ENCODE measurements at regions not wholly inside any gene's neighbourhood (a gene's known extent, or its start where the extent isn't known, plus 50 kb on each side); places are given as distances from the start of the nearest gene placed in this dataset.
A peak's percentile ranks its signal among the peaks of the same experiment; 100 is the strongest.
"Not testable (repeated sequence)": the region's sequence is repeated elsewhere in the genome, so short reads cannot be mapped to it uniquely, and the experiment has no call there.

- no peak for DNase-seq (ENCODE audit: low spot score)
- FAIRE-seq: no peak
Observed at GRCh38 chr16:17757808-17758207, 287.0 kb upstream of the XYLT1 start.

GRCh38 chr16:17755158-17755557 is 284.4 kb upstream of the XYLT1 start:
- DNase-seq (ENCODE audit: low spot score) (no peak), FAIRE-seq (no peak)

DNA sequence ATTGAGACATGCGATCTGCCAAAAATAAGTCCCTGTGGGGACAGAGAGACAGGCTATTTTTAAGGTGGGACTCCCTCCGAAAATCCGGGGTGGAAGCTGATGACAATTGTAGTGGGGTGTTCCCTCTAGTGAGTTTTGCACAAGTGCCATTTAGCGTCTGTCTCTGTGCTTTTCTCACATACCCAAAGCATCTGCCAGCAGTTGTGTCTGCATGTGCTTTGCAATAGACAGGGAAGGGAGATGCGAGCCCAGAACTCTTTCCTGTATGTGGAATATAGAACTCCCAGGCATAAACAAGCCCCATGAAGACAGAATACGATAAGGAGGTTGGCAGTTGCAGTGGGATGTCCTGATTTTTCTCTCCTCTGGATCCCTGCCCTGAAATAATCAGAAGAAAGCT is 282.7 kb upstream of the XYLT1 start:
- DNase-seq (ENCODE audit: low spot score) (no peak), FAIRE-seq (no peak)

- DNase-seq (ENCODE audit: low spot score) (no peak), FAIRE-seq (no peak)
Observed at GRCh38 chr16:17749706-17750105, 278.9 kb upstream of the XYLT1 start.

DNA sequence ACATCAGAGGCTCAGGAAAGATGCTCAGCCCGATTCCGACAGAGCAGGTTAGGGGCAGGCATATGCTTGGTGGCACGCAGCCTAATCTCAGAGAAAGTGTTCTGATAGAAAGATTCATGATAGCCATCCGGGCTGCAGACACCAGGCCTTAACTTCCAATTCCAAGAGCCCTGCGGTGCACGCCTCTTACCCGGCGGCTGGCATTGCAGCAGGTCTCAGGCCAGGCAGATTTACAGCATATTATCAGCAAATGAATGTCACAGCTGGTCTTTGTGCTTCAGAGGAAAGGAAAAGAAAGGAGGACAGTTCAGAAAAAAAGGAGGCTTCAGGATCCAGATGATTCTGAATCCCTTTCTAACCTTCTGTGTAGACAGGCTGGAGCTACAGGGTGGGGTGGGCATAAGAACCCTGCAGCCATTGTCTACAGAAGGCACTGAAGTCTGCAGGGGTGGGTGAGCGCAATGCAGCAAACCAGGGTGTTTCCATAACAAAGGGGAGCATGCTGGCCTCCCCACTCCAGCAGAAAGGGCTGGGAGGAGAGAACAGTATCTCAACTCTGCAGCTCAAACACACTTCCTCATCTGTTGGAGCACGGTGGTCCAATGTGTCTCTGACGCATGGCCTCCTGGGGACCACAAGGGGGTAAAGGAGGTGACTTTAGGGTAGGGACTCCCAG is 277.4 kb upstream of the XYLT1 start:
- FAIRE-seq (no peak), DNase-seq (ENCODE audit: low spot score) (no peak)

DNA sequence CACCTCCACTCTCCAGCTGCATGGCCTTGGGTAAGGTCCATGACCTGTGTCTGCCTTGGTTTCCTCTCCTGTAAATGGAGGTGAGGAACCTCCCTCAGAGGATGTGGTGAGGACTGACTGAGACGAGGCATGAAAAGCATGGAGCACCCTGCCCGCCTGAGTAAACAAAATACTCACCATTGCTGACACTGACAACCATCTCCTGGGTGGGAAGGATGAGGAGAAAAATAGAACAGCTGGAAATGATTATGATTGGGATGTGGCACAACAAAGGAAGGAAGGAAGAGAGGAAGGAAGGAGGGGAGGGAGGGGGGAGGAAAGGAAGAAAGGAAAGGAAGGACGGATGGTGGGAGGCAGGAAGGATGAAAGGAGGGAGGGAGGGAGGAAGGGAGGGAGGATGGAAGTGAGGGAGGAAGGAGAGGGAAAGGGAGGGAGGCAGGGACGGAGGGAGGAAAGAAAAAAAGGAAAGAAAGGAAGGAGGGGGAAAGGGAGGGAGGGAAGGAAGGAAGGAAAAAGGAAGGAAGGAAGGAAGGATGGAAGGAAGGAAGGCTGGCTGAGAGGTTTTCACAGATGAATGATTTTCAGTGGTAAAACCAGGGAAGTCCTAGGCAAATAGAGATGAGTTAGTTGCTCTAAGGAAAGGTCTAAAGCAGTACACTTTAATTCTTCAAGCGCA is 276.5 kb upstream of the XYLT1 start:
- DNase-seq (ENCODE audit: low spot score): no peak
- no peak for FAIRE-seq

- DNase-seq (ENCODE audit: low spot score) (no peak), FAIRE-seq (no peak)
Observed at GRCh38 chr16:17744921-17745572, 274.3 kb upstream of the XYLT1 start.

DNA sequence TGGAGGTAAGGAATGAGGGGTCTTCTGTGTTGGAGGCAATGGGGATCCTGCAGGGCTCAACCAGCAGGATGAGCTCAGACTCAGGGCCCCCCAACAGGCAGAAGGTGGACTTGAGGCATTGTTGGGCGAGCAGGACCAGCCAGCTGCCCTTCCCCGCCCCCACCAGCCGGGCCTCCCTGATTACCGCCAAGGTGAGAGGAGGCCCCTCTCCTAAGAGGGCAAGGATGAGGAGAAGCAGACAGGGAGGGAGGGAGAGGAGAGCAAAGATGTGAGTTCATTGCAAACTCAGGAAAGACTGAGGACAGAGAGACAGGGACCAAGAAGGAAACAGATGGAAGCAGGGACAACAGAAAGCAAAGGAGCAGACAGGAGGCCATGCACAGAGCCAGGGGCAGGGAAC is 272.8 kb upstream of the XYLT1 start:
- FAIRE-seq: no peak

DNA sequence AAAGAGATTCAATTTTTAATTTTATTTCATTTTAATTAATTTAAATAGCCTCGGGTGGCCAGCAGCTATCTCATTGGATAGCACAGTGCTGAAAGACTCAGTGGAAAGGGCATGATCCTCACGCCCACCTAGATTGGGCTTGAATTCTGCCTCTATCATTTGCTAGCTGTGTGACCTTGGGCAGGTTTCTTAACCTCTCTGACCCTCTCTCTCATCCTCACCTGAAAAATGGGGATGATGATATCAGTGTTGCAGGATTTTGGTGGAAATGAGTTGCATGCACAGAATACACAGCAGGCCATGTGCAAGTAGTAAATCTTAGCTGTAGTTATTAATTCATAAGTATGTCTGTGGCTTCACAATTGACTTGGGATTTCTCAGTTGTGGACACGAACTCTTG is 272.4 kb upstream of the XYLT1 start:
- DNase-seq (ENCODE audit: low spot score) (no peak), FAIRE-seq (no peak)

More for the DNA sequence above, 272.8 kb upstream of the XYLT1 start:
- no peak for DNase-seq (ENCODE audit: low spot score)

GRCh38 chr16:17735099-17735498 is 264.3 kb upstream of the XYLT1 start:
- FAIRE-seq; DNase-seq (ENCODE audit: low spot score): not testable (repeated sequence)

DNA sequence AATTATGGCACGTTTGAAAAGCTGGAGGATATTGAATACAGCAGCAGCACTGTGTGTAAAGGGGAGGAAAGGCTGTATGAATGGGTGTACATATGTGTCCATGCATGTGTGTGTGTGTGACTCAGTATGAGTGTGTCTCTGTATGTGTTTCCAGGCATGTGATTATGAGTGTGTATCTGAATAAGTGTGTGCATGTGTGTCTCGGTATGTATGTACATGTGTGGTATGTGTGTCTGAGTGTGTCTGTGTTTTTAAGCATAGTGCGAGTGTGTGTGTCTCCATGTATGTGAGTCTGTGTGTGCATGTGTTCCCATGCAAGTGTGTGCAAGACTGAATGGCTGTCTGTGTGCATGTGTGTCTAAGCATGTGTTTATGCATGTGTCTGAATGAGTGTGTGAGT is 259.1 kb upstream of the XYLT1 start:
- no peak for DNase-seq (ENCODE audit: low spot score)
- FAIRE-seq: peak; percentile 77

- no peak for DNase-seq (ENCODE audit: low spot score)
- no peak for FAIRE-seq
Observed at GRCh38 chr16:17728196-17728595, 257.4 kb upstream of the XYLT1 start.

- no peak for FAIRE-seq
- no peak for DNase-seq (ENCODE audit: low spot score)
Observed at GRCh38 chr16:17724242-17724898, 253.6 kb upstream of the XYLT1 start.

DNA sequence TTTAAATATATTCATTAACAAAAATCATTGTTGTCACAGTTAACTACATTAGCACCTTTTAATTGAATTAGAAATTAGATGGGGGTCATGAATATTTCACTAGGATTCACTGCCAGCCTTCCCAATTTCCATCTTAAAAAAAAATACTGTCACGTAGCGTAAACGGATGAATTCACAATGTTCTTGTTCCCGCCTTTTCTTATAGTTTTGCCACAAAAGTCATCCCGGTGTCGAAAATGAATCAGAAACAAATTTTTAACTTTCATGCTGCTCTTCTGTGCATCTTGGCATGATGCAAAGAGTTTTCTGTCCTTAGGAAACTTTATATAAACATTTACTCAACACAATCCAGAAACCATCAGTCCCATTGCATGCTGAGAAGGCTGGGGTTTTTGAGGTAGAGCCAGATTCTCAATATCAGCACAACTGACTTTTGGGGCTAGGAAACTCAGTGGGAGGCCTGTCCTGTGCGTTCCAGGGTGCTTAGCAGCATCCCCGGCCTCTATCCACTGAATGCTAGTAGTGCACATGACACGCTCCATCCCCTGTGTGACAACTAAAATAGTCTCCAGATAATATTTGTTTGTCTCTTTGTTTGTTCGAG is 252.9 kb upstream of the XYLT1 start:
- DNase-seq (ENCODE audit: low spot score) (no peak), FAIRE-seq (no peak)

- DNase-seq (ENCODE audit: low spot score) (no peak), FAIRE-seq (no peak)
Observed at GRCh38 chr16:17718495-17718894, 247.7 kb upstream of the XYLT1 start.

GRCh38 chr16:17705847-17706246 is 235.1 kb upstream of the XYLT1 start:
- DNase-seq (ENCODE audit: low spot score) (no peak), FAIRE-seq (no peak)

- no peak for FAIRE-seq
- DNase-seq (ENCODE audit: low spot score): no peak
Observed at GRCh38 chr16:17696616-17697015, 225.9 kb upstream of the XYLT1 start.

- DNase-seq (ENCODE audit: low spot score): no peak
- no peak for FAIRE-seq
Observed at GRCh38 chr16:17692484-17692883, 221.7 kb upstream of the XYLT1 start.

GRCh38 chr16:17691899-17692176 is 221.1 kb upstream of the XYLT1 start:
- FAIRE-seq (no peak), DNase-seq (ENCODE audit: low spot score) (no peak)

DNA sequence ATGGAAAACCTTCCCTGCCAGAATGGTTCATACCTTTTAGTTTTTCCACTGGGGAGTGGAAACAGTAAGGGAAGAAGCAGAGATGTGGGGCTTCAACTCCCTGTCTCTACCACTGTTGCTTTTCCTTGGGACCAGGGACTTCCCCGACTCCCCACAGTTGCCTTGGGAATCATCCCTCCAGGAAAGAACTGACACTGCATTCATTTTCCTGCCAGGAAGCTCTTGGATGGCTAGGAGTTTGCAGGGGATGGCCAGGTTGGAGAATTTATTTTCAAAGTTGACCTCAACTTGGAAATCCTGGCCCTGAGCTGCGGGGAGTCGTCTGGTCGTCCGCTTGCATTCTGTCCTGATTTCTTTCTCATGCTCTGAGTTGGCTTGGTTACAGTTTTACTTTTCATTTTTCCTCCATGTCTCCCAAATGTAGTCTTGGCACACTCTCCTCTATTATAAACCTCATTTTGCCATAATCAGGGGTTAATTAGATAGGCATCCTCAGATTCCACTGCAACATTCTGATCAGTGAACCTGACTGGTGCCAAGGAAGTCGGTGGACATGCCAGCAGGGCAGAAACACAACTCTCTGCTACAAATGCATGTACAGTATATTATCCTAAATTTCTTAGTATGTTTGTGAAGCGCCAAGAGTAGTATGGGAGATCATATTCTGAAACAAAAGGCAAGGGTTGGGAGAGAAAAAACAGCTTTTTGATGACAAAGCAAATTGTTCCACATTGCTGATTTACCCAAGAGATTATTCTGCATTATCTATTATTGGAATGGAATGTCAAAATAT is 220.5 kb upstream of the XYLT1 start:
- DNase-seq (ENCODE audit: low spot score) (no peak), FAIRE-seq (no peak)

- DNase-seq (ENCODE audit: low spot score) (no peak), FAIRE-seq (no peak)
Observed at GRCh38 chr16:17685447-17685846, 214.7 kb upstream of the XYLT1 start.

Data from urothelium cell line (cell line).